ENCODE measurements at regions not wholly inside any gene's neighbourhood (a gene's known extent, or its start where the extent isn't known, plus 50 kb on each side); places are given as distances from the start of the nearest gene placed in this dataset.

- intact Hi-C loops (cut with micrococcal nuclease) = no loop called here
Observed at GRCh38 chr10:89095701-89096391, 105.2 kb downstream of the FAS start.

DNA sequence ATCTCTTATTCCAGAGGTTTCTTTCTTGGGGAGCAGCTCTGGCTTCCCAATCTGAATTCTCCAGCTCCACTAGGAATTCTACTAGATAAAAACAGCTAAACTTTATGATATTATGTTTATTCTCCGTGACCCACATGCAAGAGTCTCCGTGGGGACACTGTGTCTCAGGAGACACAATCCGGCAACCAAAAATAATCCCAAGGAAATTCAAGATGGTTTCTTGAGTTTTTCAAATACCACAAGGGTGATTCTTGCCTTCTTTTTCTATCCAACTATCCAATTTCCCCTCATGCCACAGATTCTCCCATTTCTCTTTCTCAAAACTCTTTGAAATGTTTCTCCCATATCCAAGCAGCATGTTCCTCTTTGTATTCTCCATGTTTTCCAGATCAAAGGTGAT, 103.1 kb downstream of the FAS start:
- intact Hi-C loops (cut with micrococcal nuclease) = no loop called here

GRCh38 chr10:89092981-89093380, 102.4 kb downstream of the FAS start:
- intact Hi-C loops (cut with micrococcal nuclease) = no loop called here

- intact Hi-C loops (cut with micrococcal nuclease) = no loop called here
Observed at GRCh38 chr10:89092439-89092838, 101.8 kb downstream of the FAS start.

GRCh38 chr10:89091496-89091895, 100.9 kb downstream of the FAS start:
- intact Hi-C loops (cut with micrococcal nuclease) = no loop called here

DNA sequence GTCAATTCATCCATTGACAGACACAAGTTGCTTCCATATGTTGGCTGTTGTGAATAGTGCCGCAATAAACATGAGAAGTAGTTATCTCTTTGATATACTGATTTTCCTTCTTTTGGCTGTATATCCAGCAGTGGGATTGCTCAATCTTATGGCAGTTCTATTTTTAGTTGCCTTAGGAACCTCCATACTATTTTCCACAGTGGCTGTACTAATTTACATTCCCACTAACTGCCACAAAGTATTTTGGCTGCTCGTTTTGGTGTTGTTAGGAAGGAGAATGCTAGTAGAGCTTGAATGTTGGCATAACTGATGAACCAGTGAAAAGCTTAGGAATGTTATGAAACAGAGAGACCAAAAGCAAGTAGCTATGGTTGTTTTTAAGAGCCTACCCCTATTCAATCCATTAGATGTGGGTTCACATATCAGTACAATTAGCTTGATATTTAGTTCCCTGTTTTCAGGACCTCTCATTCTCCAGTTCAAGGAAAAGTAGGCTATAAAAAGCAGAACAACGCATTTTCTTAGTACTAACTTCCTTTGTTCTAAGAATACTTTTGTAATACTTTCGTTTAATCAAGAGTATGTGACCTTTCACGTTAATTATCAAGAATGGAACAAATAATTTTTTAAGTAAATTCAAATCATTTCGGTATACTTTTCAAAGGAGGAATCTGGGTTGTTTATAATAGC, 100.3 kb downstream of the FAS start:
- intact Hi-C loops (cut with micrococcal nuclease) = no loop called here

DNA sequence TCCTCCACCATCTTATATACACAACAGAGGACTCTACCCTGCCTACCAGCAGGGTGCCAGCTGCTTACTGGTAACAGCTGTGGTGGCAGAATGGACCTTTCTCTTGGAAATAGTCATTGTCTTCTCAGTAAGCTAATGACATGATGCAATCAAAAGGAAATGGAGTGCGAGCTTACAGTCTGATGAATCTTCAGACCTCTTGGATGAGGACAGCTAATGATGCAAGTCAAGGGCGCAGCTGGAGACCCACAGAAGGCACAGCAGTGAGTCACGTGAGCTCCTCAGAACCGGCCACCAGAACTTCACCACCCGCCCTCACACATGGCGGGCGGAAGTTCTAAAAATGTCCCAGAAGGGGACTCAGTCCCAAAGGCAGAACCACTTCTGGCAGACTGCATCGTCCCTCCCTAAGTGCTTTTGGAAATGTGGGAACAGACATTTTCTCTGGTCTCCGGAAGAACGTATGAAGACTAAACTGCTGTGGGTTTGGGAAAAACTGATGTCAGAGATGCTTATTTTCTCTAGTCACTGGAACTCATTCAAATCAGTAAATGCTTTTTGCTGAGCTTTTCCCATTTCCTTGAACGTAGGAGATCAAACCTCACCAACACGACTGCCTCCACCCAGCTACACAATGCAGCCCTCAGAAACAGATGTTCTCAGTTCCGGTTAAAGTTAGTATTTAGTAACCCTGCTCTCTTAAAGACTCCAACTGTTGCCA, 96.4 kb downstream of the FAS start:
- intact Hi-C loops (cut with micrococcal nuclease) = no loop called here

DNA sequence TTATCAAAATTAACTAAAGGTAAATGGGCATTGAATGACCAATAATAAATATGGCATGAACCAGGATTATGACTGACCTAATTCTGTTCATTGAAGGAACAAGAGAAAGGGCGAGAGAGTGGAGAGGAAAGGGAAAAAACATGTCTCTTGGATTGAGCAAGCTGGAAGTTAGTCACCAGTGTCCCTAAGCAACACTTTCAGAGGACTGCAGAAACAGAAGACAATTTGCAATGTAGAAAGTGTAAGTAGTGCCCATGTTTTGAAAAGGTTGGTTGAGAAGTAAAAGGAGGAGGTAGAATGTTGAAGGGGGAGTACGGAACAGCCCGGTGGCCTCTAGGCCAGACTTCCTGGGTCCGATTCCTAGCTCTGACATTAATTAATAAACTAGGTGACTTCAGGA, 94.6 kb downstream of the FAS start:
- intact Hi-C loops (cut with micrococcal nuclease) = loop anchor here (2.0 kb wide), 2 partner anchors 98 to 260 kb away; no protein-coding TSS in a partner anchor

GRCh38 chr10:89082086-89082485, 91.5 kb downstream of the FAS start:
- intact Hi-C loops (cut with micrococcal nuclease) = loop anchor here (5.0 kb wide), 1 partner anchor 60 kb away; no protein-coding TSS in a partner anchor

DNA sequence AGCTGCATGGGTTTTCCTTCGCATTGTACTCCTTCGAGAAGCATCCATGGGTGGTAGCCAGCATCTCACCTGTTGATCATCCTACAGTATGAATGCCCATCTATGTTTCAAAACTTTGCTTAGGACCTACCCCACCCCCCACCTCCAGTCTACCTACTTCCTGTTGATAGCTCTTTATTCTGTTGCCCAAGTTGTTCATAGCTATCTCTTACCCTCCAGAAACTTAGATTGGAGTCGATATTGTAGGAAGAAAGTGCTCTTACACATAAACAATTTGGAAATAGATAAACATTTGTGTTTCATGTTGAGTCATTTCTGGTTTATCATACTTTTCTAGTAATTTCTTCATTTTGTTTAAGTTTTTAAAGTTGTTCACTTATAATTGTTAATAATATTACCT, 90.1 kb downstream of the FAS start:
- intact Hi-C loops (cut with micrococcal nuclease) = loop anchor here (5.0 kb wide), 1 partner anchor 62 kb away; no protein-coding TSS in a partner anchor

DNA sequence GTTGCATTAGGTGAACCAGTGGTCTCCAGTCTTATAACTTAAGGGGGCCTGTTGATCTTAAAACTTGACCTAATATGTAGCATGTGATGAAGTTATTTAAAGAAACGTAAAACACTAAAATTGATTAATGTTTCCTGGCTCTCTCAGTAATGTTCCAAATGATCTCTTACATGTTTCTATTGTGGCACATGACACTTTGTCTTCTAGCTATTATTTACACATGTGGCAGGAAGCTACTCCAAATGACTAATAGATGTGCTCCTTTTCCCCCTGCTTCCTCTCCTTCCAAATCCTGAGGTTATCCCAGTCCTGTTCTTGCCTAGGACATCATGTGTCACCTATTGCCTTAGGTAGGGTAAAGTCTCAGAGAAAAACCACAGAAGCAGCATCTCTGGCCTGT, 89.4 kb downstream of the FAS start:
- intact Hi-C loops (cut with micrococcal nuclease) = loop anchor here (5.0 kb wide), 1 partner anchor 62 kb away; no protein-coding TSS in a partner anchor

- intact Hi-C loops (cut with micrococcal nuclease) = no loop called here
Observed at GRCh38 chr10:89078724-89079672, 88.4 kb downstream of the FAS start.

DNA sequence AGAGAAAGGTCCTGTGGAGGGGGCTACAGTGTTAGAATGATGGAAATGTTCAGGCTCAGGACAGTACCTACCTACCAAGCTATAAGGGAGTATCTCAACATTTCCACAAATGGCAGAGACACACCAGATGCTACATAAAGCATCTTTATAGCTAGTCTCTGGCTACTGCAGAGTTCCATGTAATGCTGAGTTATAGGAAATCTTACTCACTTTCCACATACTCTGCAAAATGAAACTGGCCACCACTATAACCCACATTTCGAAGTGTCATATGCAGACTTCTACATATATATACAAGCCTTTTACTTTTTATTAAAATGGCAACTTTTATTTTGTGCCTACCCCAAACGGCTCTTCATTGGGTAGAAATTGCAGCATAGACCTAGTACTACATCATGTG, 85.5 kb downstream of the FAS start:
- intact Hi-C loops (cut with micrococcal nuclease) = no loop called here

- intact Hi-C loops (cut with micrococcal nuclease) = no loop called here
Observed at GRCh38 chr10:89075631-89076030, 85.0 kb downstream of the FAS start.

DNA sequence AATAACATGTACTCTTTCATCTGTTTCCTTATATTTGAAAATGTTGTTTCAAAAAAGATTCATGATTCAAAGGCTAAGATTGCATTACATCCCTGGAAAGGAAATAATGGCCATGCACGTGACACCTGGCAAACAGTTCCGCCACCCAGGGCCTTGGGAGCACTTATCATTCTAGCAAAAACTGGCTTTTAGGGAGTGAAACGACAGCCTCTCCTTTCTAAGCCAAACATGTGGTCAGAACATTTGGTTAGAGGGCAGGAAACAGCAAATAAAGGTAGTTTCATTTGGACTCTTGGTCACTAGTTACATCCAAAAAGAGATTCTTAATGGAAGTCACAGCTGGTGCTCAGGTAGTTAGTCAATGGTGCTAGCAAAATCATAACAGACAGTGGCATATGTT, 83.5 kb downstream of the FAS start:
- intact Hi-C loops (cut with micrococcal nuclease) = no loop called here

DNA sequence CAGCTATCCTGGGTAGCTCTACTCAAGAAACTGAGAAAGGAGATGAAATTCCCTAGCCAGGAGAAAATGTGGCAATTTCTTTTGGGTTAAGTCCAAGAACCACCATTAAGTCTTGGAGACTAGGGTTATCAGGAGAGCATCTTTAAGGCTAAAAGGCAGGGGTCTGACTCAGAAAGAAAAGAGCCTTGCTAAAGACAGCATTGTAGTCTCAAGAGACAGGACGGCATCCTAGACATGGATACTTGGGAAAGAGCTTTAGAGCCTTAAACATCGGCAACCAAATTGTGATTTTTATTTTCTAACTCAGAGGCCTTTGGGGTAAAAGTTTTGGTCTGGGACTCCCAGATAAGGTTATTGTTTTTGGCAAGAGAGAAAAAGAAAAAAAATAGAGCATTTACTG, 83.1 kb downstream of the FAS start:
- intact Hi-C loops (cut with micrococcal nuclease) = no loop called here

DNA sequence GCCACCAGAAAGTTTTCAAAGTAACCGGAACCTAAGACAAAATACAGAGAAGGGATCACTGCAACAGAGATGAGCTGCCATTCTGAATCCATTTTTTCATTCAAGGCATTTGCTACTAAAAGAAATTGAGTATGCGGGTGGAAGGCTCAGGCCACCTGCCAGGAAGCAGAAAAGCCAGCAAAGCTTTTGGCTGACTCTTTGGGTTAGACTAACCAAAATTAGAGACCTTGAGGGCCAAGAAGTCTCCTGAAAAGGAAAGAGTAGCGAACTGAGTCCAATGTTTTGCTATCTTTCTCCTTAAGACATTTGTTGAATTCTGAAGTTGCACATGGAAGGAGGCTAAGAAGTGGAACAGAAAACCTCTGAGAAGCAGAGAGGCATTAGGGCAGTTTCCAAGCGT, 79.0 kb downstream of the FAS start:
- intact Hi-C loops (cut with micrococcal nuclease) = no loop called here
